Lower lobe of right lung (tissue), 2 donors: ENCODE measurements at regions not wholly inside any gene's neighbourhood (a gene's known extent, or its start where the extent isn't known, plus 50 kb on each side); places are given as distances from the start of the nearest gene placed in this dataset.
A peak's percentile ranks its signal among the peaks of the same experiment; 100 is the strongest.

Experiments
- ATAC-seq, 2 donors: fragments of 200-7000 bp; cut with Tn5 transposase; one replicate each; pipeline ENCODE4 v1.9.1; 2020 to 2022; ENCODE audit warnings: mild to moderate bottlenecking in 2 of 2, moderate library complexity in 2 of 2
- DNase-seq: peaks from one replicate; pipeline ENCODE4 v3.0.0-alpha.2; 2020
- H3K27ac ChIP-seq: fragments of 200-600 bp; one replicate; pipeline ENCODE4 v1.8.0; 2022
- H3K27me3 ChIP-seq: fragments of 200-600 bp; one replicate; pipeline ENCODE4 v1.8.0; 2022; ENCODE audit warnings: low read depth
- H3K36me3 ChIP-seq: fragments of 200-600 bp; one replicate; pipeline ENCODE4 v1.8.0; 2022; ENCODE audit warnings: mild to moderate bottlenecking
- H3K4me1 ChIP-seq: fragments of 200-600 bp; one replicate; pipeline ENCODE4 v1.8.0; 2022
- H3K4me3 ChIP-seq: fragments of 200-600 bp; one replicate; pipeline ENCODE4 v1.8.0; 2022; ENCODE audit warnings: mild to moderate bottlenecking
- H3K9me3 ChIP-seq: fragments of 200-600 bp; one replicate; pipeline ENCODE4 v1.8.0; 2022
- intact Hi-C: fragments of 100-400 bp; cut with DNase I; formaldehyde crosslinking; loops from one replicate; pipeline ENCODE4 v1.11.0; 2022
- TF ChIP-seq, protein P1 (sequence below): fragments of 200-600 bp; IDR thresholded peaks from one replicate; pipeline ENCODE4 v1.8.0; 2022; ENCODE audit warnings: antibody characterized with exemption, mild to moderate bottlenecking
- donor health status: DM: no; HTN: yes; CAD: no; lungs with severe emphysema.

DNA sequence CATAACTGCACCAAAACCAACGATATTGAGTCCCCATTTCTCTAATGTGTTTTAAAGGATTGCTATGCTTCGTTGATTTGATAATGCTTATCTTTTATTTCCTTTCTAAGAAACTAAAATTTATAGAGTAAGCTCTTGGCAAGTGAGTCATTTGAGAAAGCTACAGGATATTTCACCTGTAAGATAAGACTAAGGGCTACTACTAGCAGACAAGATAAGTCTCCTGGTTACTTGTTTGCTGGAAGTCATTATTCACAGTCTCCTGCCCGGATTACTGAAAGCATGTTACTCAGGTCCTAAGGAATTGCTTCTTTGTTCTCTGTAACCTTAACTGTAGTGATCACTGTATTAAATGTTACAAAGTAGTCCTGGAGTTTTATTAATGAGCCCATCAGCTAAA is 315.9 kb upstream of the RASA1 start:
- no peak for DNase-seq
- Histone ChIP-seq H3K9me3 (no peaks in the 10 kb centered on the region), H3K4me3 (no peak overlapping the region), H3K27ac (no peak overlapping the region), H3K4me1 (no peaks in the 10 kb centered on the region), H3K27me3 (no peaks in the 10 kb centered on the region), H3K36me3 (no peaks in the 10 kb centered on the region)
- intact Hi-C loops = no loop called here
- ATAC-seq = no peak
- TF ChIP-seq, protein P1, sequence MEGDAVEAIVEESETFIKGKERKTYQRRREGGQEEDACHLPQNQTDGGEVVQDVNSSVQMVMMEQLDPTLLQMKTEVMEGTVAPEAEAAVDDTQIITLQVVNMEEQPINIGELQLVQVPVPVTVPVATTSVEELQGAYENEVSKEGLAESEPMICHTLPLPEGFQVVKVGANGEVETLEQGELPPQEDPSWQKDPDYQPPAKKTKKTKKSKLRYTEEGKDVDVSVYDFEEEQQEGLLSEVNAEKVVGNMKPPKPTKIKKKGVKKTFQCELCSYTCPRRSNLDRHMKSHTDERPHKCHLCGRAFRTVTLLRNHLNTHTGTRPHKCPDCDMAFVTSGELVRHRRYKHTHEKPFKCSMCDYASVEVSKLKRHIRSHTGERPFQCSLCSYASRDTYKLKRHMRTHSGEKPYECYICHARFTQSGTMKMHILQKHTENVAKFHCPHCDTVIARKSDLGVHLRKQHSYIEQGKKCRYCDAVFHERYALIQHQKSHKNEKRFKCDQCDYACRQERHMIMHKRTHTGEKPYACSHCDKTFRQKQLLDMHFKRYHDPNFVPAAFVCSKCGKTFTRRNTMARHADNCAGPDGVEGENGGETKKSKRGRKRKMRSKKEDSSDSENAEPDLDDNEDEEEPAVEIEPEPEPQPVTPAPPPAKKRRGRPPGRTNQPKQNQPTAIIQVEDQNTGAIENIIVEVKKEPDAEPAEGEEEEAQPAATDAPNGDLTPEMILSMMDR = no peak

GRCh38 chr5:86964889-86965288 is 302.8 kb upstream of the RASA1 start:
- no peak overlapping the region for H3K4me3 ChIP-seq
- intact Hi-C loops = no loop called here
- TF ChIP-seq, protein P1 = no peak
- no peaks in the 10 kb centered on the region for H3K4me1 ChIP-seq
- no peak for ATAC-seq
- H3K27ac ChIP-seq = no peak overlapping the region
- H3K9me3 ChIP-seq = no peaks in the 10 kb centered on the region
- no peaks in the 10 kb centered on the region for H3K36me3 ChIP-seq
- no peak for DNase-seq
- no peaks in the 10 kb centered on the region for H3K27me3 ChIP-seq

DNA sequence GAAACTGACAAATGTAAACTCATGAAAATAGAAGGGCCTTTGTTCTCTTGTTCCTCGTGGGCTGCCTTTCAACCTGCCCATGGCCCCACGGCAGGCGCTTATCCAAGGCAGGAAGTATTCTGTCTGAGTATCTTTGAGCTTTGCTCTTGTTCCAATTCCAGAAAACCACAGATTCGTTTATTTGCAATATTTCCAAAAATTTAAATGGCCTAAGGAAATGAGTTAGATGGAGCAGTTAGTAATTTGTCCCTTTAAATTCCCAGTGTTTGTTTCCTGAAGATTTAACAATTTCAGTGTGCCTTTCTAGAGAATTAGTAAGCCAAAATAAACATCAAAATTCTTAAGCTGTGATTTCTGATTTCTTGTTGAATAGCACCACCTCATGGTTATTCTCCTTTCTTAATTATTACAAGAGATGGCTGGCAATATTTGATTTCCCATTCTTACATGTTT is 299.4 kb upstream of the RASA1 start:
- intact Hi-C loops = no loop called here
- Histone ChIP-seq H3K9me3 (no peaks in the 10 kb centered on the region), H3K4me3 (no peak overlapping the region), H3K4me1 (no peaks in the 10 kb centered on the region), H3K27ac (no peak overlapping the region), H3K36me3 (no peaks in the 10 kb centered on the region), H3K27me3 (no peaks in the 10 kb centered on the region)
- TF ChIP-seq, protein P1 = peak; percentile 43
- DNase-seq = no peak
- ATAC-seq = no peak

DNA sequence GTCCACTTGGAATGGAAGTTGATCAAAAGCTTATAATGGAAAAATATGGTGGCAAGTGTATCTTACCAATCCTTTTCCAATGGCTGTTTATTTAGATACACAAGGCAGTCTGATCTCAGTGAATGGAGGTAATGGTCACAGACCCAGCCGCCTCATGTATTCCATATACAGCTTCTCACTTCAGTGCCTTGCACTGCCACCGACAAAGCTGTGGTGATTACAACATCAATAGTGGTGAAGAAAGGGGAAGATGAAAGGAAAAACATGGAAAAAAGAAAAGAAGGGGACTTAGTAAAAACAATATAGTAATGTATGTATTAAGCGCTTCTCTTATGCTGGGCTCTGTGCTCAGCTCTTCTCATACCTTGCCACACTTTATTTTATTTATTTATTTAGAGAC is 297.3 kb upstream of the RASA1 start:
- DNase-seq (no peak), ATAC-seq (no peak)
- no peaks in the 10 kb centered on the region for H3K36me3 ChIP-seq
- no peak overlapping the region for H3K4me3 ChIP-seq
- TF ChIP-seq, protein P1 = no peak
- intact Hi-C loops = no loop called here
- H3K9me3 ChIP-seq = no peaks in the 10 kb centered on the region
- H3K27me3 ChIP-seq = no peaks in the 10 kb centered on the region
- H3K4me1 ChIP-seq = no peaks in the 10 kb centered on the region
- no peak overlapping the region for H3K27ac ChIP-seq

DNA sequence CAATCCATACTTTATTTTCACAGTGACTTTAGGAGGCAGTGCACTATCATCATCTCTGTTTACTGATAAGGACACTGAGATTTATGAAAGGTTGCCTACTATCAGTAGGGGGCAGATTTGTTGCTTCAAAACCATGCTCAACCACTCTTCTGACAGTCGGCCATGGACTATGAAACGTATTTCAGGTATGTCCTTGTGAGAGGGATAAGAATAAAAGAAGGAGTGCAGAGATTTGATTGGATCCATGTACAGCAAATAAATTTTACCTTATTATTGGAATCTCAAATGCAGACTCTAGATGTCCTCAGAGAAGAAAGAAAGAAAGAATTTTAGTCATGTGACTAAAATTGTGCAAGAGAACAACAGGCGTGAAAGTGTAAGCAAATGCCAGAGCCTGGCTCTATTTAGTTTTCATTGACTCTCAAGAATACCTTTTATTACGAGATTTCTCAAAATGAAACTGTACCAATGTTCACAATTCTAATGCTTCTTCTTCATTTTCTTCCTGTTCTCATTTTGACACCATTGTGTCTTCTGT is 296.6 kb upstream of the RASA1 start:
- no peaks in the 10 kb centered on the region for H3K9me3 ChIP-seq
- H3K4me3 ChIP-seq = no peak overlapping the region
- ATAC-seq (peak; percentile 62 to 69), DNase-seq (no peak)
- no peaks in the 10 kb centered on the region for H3K36me3 ChIP-seq
- H3K4me1 ChIP-seq = no peaks in the 10 kb centered on the region
- no peak overlapping the region for H3K27ac ChIP-seq
- intact Hi-C loops = no loop called here
- no peaks in the 10 kb centered on the region for H3K27me3 ChIP-seq
- TF ChIP-seq, protein P1 = peak; percentile 14
